Adrenal gland (tissue), 5 donors: ENCODE measurements at regions not wholly inside any gene's neighbourhood (a gene's known extent, or its start where the extent isn't known, plus 50 kb on each side); places are given as distances from the start of the nearest gene placed in this dataset.

Source experiments
- POLR2A ChIP-seq, 2 donors: fragments of 450-650 bp; IDR thresholded peaks; one replicate each; pipeline ENCODE4 v1.6.1; 2017; ENCODE audit warnings: antibody characterized with exemption in 2 of 2, mild to moderate bottlenecking in 2 of 2, moderate library complexity in 1 of 2
- TF ChIP-seq, protein P1 (sequence below), 6 experiments: fragments of 450-650 bp in 4 of 6; fragments of 200-600 bp in 2 of 6; sonication (generic) in 1 of 6; IDR thresholded peaks; 1 replicate in 5 of 6; 2 replicates in 1 of 6; pipeline versions ENCODE4 v1.5.1 to v1.8.0; 2016 to 2021; ENCODE audit warnings: antibody characterized with exemption in 6 of 6, mild to moderate bottlenecking in 2 of 6, moderate library complexity in 1 of 6
- donor health status: DM: no; HTN: no; CAD: no.

DNA sequence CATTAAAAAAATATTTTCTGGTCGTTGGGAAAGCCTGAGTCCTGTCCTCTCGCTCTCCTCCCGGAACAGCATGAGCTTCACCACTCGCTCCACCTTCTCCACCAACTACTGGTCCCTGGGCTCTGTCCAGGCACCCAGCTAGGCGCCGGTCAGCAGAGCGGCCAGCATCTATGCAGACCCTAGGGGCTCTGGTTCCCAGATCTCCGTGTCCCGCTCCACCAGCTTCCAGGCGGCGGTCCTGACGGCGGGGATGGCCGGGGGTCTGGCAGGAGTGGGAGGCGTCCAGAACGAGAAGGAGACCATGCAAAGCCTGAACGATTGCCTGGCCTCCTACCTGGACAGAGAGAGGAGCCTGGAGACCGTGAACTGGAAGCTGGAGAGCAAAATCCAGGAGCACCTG, 807.2 kb upstream of the NDST4 start:
- TF ChIP-seq POLR2A (IDR thresholded peaks at IDR 0.05), result no peak
- TF ChIP-seq, protein P1, sequence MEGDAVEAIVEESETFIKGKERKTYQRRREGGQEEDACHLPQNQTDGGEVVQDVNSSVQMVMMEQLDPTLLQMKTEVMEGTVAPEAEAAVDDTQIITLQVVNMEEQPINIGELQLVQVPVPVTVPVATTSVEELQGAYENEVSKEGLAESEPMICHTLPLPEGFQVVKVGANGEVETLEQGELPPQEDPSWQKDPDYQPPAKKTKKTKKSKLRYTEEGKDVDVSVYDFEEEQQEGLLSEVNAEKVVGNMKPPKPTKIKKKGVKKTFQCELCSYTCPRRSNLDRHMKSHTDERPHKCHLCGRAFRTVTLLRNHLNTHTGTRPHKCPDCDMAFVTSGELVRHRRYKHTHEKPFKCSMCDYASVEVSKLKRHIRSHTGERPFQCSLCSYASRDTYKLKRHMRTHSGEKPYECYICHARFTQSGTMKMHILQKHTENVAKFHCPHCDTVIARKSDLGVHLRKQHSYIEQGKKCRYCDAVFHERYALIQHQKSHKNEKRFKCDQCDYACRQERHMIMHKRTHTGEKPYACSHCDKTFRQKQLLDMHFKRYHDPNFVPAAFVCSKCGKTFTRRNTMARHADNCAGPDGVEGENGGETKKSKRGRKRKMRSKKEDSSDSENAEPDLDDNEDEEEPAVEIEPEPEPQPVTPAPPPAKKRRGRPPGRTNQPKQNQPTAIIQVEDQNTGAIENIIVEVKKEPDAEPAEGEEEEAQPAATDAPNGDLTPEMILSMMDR (IDR thresholded peaks at IDR 0.05), result no peak
